ENCODE measurements at regions not wholly inside any gene's neighbourhood (a gene's known extent, or its start where the extent isn't known, plus 50 kb on each side); places are given as distances from the start of the nearest gene placed in this dataset.

- H3K9ac ChIP-seq (ENCODE audit: low read length) = no peak overlapping the region
- peaks cover 9% of the 10 kb centered on the region for H3K4me1 ChIP-seq (ENCODE audit: insufficient read depth, low read length, severe bottlenecking)
- H3K27me3 ChIP-seq (ENCODE audit: insufficient read depth, low read length) = no peaks in the 10 kb centered on the region
- no peaks in the 10 kb centered on the region for H4K20me1 ChIP-seq (ENCODE audit: insufficient read depth, low read length)
- H3K4me3 ChIP-seq (ENCODE audit: low read depth, low read length, poor library complexity, severe bottlenecking) = no peak overlapping the region
- H3K9me2 ChIP-seq (ENCODE audit: low read depth, low read length) = no peaks in the 10 kb centered on the region
- no peaks in the 10 kb centered on the region; the same call in 1 of the 2 replicates for H3K36me3 ChIP-seq (ENCODE audit: insufficient read depth, low read length)
- H2AFZ ChIP-seq (ENCODE audit: low read length) = no peak overlapping the region
- H3F3A ChIP-seq (ENCODE audit: insufficient read depth, low read length) = no peaks in the 10 kb centered on the region
- H3K4me2 ChIP-seq (ENCODE audit: low read length) = no peak overlapping the region
- H3K27ac ChIP-seq (ENCODE audit: low read depth, low read length, poor library complexity, severe bottlenecking) = no peak overlapping the region
- H3K9me3 ChIP-seq (ENCODE audit: low read length) = no peaks in the 10 kb centered on the region
- TF ChIP-seq, protein P1, sequence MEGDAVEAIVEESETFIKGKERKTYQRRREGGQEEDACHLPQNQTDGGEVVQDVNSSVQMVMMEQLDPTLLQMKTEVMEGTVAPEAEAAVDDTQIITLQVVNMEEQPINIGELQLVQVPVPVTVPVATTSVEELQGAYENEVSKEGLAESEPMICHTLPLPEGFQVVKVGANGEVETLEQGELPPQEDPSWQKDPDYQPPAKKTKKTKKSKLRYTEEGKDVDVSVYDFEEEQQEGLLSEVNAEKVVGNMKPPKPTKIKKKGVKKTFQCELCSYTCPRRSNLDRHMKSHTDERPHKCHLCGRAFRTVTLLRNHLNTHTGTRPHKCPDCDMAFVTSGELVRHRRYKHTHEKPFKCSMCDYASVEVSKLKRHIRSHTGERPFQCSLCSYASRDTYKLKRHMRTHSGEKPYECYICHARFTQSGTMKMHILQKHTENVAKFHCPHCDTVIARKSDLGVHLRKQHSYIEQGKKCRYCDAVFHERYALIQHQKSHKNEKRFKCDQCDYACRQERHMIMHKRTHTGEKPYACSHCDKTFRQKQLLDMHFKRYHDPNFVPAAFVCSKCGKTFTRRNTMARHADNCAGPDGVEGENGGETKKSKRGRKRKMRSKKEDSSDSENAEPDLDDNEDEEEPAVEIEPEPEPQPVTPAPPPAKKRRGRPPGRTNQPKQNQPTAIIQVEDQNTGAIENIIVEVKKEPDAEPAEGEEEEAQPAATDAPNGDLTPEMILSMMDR (IDR thresholded peaks at IDR 0.05; ENCODE audit: low read length) = no peak
- no peak for TF ChIP-seq EZH2 (IDR thresholded peaks at IDR 0.05; ENCODE audit: borderline replicate concordance, low read length)
- no peaks in the 10 kb centered on the region for H3K79me2 ChIP-seq (ENCODE audit: insufficient read depth, low read length)
These were observed 234.5 kb downstream of the ANKRD36B start for GRCh38 chr2:97355176-97355575.

- Histone ChIP-seq H3F3A (ENCODE audit: insufficient read depth, low read length) (no peaks in the 10 kb centered on the region), H3K27me3 (ENCODE audit: insufficient read depth, low read length) (no peaks in the 10 kb centered on the region), H3K36me3 (ENCODE audit: insufficient read depth, low read length) (no peaks in the 10 kb centered on the region; the same call in 1 of the 2 replicates)
These were observed 235.1 kb downstream of the ANKRD36B start for GRCh38 chr2:97354576-97354975.

GRCh38 chr2:97348841-97349240 is 235.9 kb downstream of the ANKRD36 start:
- H3K4me3 ChIP-seq (ENCODE audit: low read depth, low read length, poor library complexity, severe bottlenecking) = no peak overlapping the region
- H3K27me3 ChIP-seq (ENCODE audit: insufficient read depth, low read length) = no peaks in the 10 kb centered on the region
- no peaks in the 10 kb centered on the region for H3K9me2 ChIP-seq (ENCODE audit: low read depth, low read length)
- no peaks in the 10 kb centered on the region for H4K20me1 ChIP-seq (ENCODE audit: insufficient read depth, low read length)
- no peaks in the 10 kb centered on the region for H3K79me2 ChIP-seq (ENCODE audit: insufficient read depth, low read length)
- H3K4me2 ChIP-seq (ENCODE audit: low read length) = no peak overlapping the region
- H3K36me3 ChIP-seq (ENCODE audit: insufficient read depth, low read length) = no peaks in the 10 kb centered on the region
- H2AFZ ChIP-seq (ENCODE audit: low read length) = no peak overlapping the region
- no peak overlapping the region for H3K9ac ChIP-seq (ENCODE audit: low read length)
- no peaks in the 10 kb centered on the region for H3K9me3 ChIP-seq (ENCODE audit: low read length)
- H3K4me1 ChIP-seq (ENCODE audit: insufficient read depth, low read length, severe bottlenecking) = no peaks in the 10 kb centered on the region
- TF ChIP-seq, protein P1 (IDR thresholded peaks at IDR 0.05; ENCODE audit: low read length) = no peak
- no peak for TF ChIP-seq EZH2 (IDR thresholded peaks at IDR 0.05; ENCODE audit: borderline replicate concordance, low read length)
- H3K27ac ChIP-seq (ENCODE audit: low read depth, low read length, poor library complexity, severe bottlenecking) = no peak overlapping the region
- H3F3A ChIP-seq (ENCODE audit: insufficient read depth, low read length) = no peaks in the 10 kb centered on the region

More at GRCh38 chr2:97354576-97354975, 235.1 kb downstream of the ANKRD36B start:
- H3K9ac ChIP-seq (ENCODE audit: low read length) = no peak overlapping the region
- H4K20me1 ChIP-seq (ENCODE audit: insufficient read depth, low read length) = no peaks in the 10 kb centered on the region
- no peaks in the 10 kb centered on the region for H3K79me2 ChIP-seq (ENCODE audit: insufficient read depth, low read length)
- no peak overlapping the region for H2AFZ ChIP-seq (ENCODE audit: low read length)
- H3K27ac ChIP-seq (ENCODE audit: low read depth, low read length, poor library complexity, severe bottlenecking) = no peak overlapping the region
- no peak overlapping the region for H3K4me3 ChIP-seq (ENCODE audit: low read depth, low read length, poor library complexity, severe bottlenecking)
- no peaks in the 10 kb centered on the region for H3K9me3 ChIP-seq (ENCODE audit: low read length)
- H3K4me2 ChIP-seq (ENCODE audit: low read length) = no peak overlapping the region
- H3K4me1 ChIP-seq (ENCODE audit: insufficient read depth, low read length, severe bottlenecking) = peaks cover 9% of the 10 kb centered on the region
- H3K9me2 ChIP-seq (ENCODE audit: low read depth, low read length) = no peaks in the 10 kb centered on the region
- TF ChIP-seq EZH2 (IDR thresholded peaks at IDR 0.05; ENCODE audit: borderline replicate concordance, low read length) = no peak
- TF ChIP-seq, protein P1 (IDR thresholded peaks at IDR 0.05; ENCODE audit: low read length) = no peak
